SIG-M5 (cell line): ENCODE measurements at regions not wholly inside any gene's neighbourhood (a gene's known extent, or its start where the extent isn't known, plus 50 kb on each side); places are given as distances from the start of the nearest gene placed in this dataset.

Experiments used
- DNase-seq: peaks from one replicate; lab custom pipeline; 2025; lab: John Stamatoyannopoulos, UW

- no peak for DNase-seq
Observed at GRCh38 chr6:164455835-164456234, 853.6 kb downstream of the C6orf118 start.

GRCh38 chr6:164453835-164454234 is 855.6 kb downstream of the C6orf118 start:
- no peak for DNase-seq

- DNase-seq = no peak
Observed at GRCh38 chr6:164442572-164442971, 866.8 kb downstream of the C6orf118 start.

GRCh38 chr6:164439331-164439730 is 870.1 kb downstream of the C6orf118 start:
- no peak for DNase-seq

- DNase-seq = no peak
Observed at GRCh38 chr6:164436976-164437375, 872.4 kb downstream of the C6orf118 start.

- DNase-seq = no peak
Observed at GRCh38 chr6:164427728-164428402, 881.5 kb downstream of the C6orf118 start.

- DNase-seq = no peak
Observed at GRCh38 chr6:164424489-164424888, 884.9 kb downstream of the C6orf118 start.

GRCh38 chr6:164419099-164419498 is 890.3 kb downstream of the C6orf118 start:
- no peak for DNase-seq

GRCh38 chr6:164418262-164418588 is 891.2 kb downstream of the C6orf118 start:
- DNase-seq = no peak

- DNase-seq = no peak
Observed at GRCh38 chr6:164417537-164418261, 891.7 kb downstream of the C6orf118 start.

- no peak for DNase-seq
Observed at GRCh38 chr6:164415832-164416563, 893.4 kb downstream of the C6orf118 start.

GRCh38 chr6:164414695-164415094 is 894.7 kb downstream of the C6orf118 start:
- DNase-seq = no peak

- DNase-seq = no peak
Observed at GRCh38 chr6:164412566-164412965, 896.8 kb downstream of the C6orf118 start.

GRCh38 chr6:164410017-164410416 is 899.4 kb downstream of the C6orf118 start:
- DNase-seq = no peak

- no peak for DNase-seq
Observed at GRCh38 chr6:164409309-164410009, 899.9 kb downstream of the C6orf118 start.

GRCh38 chr6:164408868-164409267 is 900.5 kb downstream of the C6orf118 start:
- no peak for DNase-seq

GRCh38 chr6:164404812-164405488 is 904.5 kb downstream of the C6orf118 start:
- DNase-seq = no peak

- no peak for DNase-seq
Observed at GRCh38 chr6:164401871-164402270, 907.5 kb downstream of the C6orf118 start.

- DNase-seq = no peak
Observed at GRCh38 chr6:164398647-164399046, 910.8 kb downstream of the C6orf118 start.

- no peak for DNase-seq
Observed at GRCh38 chr6:164396071-164397047, 913.0 kb downstream of the C6orf118 start.

- DNase-seq = no peak
Observed at GRCh38 chr6:164379795-164380194, 929.6 kb downstream of the C6orf118 start.
